ENCODE measurements at regions not wholly inside any gene's neighbourhood (a gene's known extent, or its start where the extent isn't known, plus 50 kb on each side); places are given as distances from the start of the nearest gene placed in this dataset.

GRCh38 chr17:77318491-77319210 lies 177.9 kb downstream of the SEC14L1 start:
- TF ChIP-seq POLR2A (IDR thresholded peaks at IDR 0.05) (no peak), CTCF (IDR thresholded peaks at IDR 0.05) (no peak)
